ENCODE measurements at regions not wholly inside any gene's neighbourhood (a gene's known extent, or its start where the extent isn't known, plus 50 kb on each side); places are given as distances from the start of the nearest gene placed in this dataset.
"Not testable (repeated sequence)": the region's sequence is repeated elsewhere in the genome, so short reads cannot be mapped to it uniquely, and the experiment has no call there.

DNA sequence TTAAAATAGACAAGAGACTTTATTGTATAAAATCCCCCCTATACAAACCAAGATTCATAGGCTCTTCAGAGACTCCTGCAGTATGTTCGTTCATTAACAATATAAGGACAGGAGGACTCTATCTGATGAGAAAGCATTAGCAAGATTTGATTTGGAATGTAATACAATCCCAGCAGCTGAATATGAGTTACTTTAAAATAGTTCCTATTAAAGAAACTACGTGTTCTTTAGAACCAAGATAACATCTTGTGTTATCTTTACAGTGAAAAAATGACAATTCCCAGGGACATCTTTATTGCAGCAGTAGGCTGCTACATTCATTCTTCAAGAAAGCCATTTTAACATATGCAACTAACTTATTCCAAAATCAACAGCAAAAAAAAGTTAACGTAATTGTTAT lies 1360.1 kb upstream of the GJE1 start:
- no peak for DNase-seq (ENCODE audit: low read depth)

GRCh38 chr6:140768133-140768532 lies 1364.6 kb upstream of the GJE1 start:
- DNase-seq (ENCODE audit: low read depth): no peak

- DNase-seq (ENCODE audit: low read depth): no peak
These were observed 1365.7 kb upstream of the GJE1 start for GRCh38 chr6:140766999-140767398.

- no peak for DNase-seq (ENCODE audit: low read depth)
These were observed 1374.4 kb upstream of the GJE1 start for GRCh38 chr6:140758169-140758877.

DNA sequence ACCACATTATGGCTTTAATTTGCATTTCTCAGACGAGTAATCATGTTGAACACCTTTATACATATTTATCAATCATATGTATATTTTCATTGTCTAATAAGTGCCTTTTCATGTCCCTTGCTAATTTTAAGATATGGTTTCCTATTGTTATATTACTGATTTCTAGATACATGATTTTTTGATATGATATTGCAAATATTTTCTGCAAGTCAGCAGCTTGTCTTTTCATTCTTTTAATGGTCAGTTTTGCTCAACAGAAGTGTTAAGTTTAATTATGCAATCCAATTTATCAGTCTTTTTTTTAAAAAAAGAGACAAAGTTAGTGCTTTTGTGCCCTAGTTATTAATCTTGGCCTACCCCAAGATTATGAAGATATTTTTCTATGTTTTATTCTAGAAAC lies 1377.8 kb upstream of the CITED2 start:
- DNase-seq (ENCODE audit: low read depth): no peak

- no peak for DNase-seq (ENCODE audit: low read depth)
These were observed 1372.7 kb upstream of the CITED2 start for GRCh38 chr6:140747114-140747513.

DNA sequence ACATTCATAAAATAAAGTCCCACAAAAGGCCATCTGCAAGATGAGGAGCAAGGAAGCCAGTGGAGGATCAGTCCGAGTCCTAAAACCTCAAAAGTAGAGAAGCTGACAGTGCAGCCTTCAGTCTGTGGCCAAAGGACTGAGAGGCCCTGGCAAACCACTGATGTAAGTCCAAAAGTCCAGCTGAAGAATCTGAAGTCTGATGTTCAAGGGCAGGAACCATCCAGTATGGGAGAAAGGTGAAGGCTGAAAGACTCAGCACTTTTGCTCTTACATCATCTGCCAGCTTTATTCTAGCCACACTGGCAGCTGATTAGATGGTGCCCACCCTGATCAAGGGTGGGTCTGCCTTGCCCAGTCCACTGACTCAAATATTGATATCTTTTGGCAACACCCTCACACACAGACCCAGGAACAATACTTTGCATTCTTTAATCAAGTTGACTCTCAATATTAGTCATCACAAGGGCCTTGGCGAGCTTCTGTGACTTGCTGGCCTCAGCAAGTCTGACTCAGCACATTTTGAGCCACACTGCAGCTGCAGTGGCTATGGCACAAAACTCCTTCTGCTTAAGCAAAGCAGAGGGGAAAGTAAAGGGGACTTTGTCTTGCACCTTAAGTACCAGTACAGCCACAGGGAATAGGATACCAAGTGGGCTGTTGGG lies 1370.3 kb upstream of the CITED2 start:
- no peak for DNase-seq (ENCODE audit: low read depth)

DNA sequence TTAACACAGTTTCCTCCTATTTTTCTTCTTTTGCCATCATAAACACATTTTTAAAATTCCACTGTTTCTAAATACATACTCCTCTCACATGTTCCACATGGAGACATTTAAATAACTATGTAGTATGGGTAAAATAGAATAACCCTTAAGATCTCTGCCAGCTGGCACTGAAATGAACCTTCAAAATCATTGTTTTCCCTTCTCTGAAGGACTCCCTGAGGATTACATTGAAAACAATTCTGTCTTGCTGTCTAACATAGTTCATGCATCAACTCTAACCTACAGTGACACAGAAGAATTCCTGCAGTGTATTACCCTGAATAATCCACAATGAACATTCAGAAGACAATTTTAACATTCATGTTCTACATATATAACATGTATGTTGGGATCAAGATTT lies 1361.8 kb upstream of the CITED2 start:
- no peak for DNase-seq (ENCODE audit: low read depth)

- DNase-seq (ENCODE audit: low read depth): no peak
These were observed 1358.5 kb upstream of the CITED2 start for GRCh38 chr6:140732991-140733390.

- no peak for DNase-seq (ENCODE audit: low read depth)
These were observed 1357.7 kb upstream of the CITED2 start for GRCh38 chr6:140732155-140732554.

GRCh38 chr6:140731741-140732140 lies 1357.3 kb upstream of the CITED2 start:
- DNase-seq (ENCODE audit: low read depth): no peak

GRCh38 chr6:140729521-140729920 lies 1355.1 kb upstream of the CITED2 start:
- DNase-seq (ENCODE audit: low read depth): no peak

GRCh38 chr6:140718021-140718420 lies 1343.6 kb upstream of the CITED2 start:
- no peak for DNase-seq (ENCODE audit: low read depth)

DNA sequence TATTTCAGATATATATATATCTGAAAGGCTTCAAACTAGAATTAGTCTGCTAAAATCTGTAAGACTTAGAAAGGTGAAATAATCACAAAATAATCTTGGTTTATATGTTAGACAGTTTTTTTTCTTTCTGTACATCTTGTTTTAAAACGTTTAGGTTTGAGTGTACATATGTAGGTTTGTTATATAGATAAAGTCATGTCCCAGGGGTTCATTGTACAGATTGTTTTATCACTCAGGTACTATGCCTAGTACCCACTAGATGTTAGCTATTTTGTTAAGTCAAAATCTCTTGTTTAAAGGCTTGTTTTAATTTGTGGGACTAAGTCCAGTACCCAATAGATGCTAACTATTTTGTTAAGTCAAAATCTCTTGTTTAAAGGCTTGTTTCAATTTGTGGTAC lies 1339.0 kb upstream of the CITED2 start:
- no peak for DNase-seq (ENCODE audit: low read depth)

GRCh38 chr6:140711019-140711613 lies 1336.7 kb upstream of the CITED2 start:
- DNase-seq (ENCODE audit: low read depth): no peak

DNA sequence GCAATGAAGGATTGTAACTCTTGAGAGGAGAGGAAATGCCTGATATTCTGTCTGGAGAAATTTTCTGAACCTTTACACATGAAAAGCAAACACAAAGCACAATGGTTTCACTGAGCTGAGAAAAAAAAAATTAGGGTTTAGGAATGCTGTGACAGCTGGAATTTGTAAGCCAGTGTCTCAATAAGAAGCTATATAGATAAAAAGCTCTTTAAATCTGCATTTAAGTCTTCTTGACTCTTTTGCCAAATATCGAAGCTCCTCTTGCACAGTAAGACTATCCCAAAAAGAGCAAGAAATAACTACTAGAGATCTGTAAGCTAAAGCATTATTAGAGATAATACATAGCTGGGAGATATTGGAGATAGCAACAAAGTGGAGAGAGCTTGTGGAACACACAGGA lies 1334.0 kb upstream of the CITED2 start:
- no peak for DNase-seq (ENCODE audit: low read depth)

- not testable (repeated sequence) for DNase-seq (ENCODE audit: low read depth)
These were observed 1329.6 kb upstream of the CITED2 start for GRCh38 chr6:140704008-140704407.

DNA sequence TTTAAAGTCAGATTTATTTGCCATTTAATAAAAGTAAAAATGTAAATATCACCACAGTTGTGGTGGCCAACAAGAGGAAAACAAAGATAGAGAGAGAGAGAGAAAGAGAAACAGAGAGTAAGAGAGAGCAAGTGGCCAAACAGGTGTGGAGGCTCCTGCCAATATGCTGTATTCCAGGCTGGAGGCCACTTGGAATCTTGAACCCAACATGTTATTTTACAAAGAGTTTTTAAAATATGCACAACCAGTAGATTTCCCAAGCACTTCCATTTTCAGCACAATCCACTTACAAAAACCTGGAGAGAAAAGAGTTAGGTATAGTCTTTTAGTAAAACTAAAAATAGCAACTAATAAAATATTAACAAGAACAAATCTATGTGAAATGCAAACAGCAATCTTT lies 1323.1 kb upstream of the CITED2 start:
- DNase-seq (ENCODE audit: low read depth): no peak

DNA sequence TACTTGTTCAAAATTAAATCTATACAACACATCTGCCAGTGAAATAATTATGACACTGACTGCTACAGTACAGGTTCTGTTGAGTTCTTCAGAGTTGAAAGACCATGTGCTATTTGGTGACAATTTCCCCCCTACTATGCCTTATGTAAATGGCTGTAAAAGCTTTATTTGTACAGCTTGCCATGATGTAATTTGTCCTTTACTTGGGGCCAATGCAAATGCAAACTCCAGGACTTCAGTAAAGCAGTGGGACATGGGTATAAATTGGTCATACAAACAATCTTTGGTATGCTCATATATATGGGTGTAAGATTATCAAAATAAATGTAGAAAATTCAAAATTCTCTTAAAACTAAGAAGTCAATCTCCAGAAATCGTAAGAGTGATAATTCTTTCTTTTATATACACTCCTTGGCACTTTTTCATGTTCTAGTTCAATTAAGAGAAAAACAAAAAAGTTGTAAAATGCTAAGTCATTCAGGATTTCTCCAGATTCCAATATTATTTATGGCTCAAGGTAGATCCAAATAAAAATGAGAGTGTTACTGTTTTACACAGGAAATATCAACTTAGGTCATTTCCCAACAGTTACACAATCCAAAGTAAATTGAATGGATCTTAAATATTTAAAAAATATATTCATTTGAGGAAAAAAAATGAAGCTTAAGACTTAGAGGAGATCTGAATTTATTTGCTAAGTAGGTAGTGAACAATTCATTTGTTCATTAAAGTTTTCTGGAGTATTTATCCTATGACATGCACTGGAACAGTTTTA lies 1310.5 kb upstream of the CITED2 start:
- no peak for DNase-seq (ENCODE audit: low read depth)

DNA sequence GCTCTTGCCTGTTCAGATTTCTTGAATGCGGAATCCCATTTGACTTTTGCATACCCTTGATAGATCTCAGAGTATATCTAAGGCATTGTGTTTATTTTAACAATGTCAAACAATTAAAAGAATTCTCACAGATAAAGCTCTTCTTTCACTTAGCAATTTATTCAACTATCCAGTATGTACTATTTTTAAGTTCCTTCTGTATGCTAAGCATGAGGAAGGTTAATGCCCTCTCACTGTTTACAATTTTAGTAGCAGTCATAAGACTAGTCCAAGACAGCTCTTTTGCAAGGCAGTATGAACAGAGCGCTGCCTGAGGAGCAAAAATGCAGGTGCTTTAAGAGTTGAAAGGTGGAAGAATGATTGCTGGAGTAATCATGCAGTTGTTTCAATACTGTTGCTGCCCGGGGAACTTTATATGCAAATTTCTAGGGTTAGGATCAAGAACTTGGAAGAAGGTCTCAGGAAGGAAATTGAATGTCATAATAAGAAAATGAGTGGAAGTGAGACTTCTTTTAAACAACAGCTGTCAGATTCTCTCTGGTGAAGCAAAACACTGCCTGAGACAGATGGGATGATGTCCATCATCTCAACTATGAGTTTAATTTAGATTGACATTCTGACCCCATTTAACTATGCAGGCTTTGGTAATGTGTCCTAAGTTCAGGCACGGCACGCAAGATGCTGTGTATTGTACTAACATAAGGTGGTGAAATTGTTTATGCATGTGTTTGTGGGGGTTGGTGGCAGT lies 1303.5 kb upstream of the CITED2 start:
- no peak for DNase-seq (ENCODE audit: low read depth)

DNA sequence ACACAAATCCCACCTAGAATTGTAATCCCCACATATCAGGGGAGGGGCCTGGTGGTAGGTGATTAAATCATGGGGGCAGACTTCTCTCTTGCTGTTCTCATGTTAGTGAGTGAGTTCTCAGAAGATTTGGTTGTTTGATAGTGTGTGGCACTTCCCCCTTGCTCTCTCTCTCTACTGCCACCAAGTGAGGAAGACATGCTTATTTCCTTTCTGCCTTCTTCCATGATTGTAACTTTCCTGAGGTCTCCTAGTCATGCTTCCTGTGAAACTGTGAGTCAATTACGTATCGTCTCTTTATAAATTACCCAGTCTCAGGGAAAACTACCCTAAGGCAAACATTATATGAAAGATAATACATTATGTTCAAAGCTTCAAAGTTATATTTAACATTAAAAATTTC lies 1297.5 kb upstream of the CITED2 start:
- no peak for DNase-seq (ENCODE audit: low read depth)

- DNase-seq (ENCODE audit: low read depth): no peak
These were observed 1295.6 kb upstream of the CITED2 start for GRCh38 chr6:140670021-140670420.
